D341Med (cell line): ENCODE measurements at regions not wholly inside any gene's neighbourhood (a gene's known extent, or its start where the extent isn't known, plus 50 kb on each side); places are given as distances from the start of the nearest gene placed in this dataset.
"Not testable (repeated sequence)": the region's sequence is repeated elsewhere in the genome, so short reads cannot be mapped to it uniquely, and the experiment has no call there.

Experiments used
- DNase-seq: peaks from one replicate; pipeline ENCODE4 v3.0.0; 2012; ENCODE audit warnings: low spot score

- DNase-seq, result no peak
Measured at GRCh38 chr9:714675-715074, 126.8 kb upstream of the DMRT1 start.

- DNase-seq, result no peak
Measured at GRCh38 chr9:715300-715699, 126.2 kb upstream of the DMRT1 start.

DNA sequence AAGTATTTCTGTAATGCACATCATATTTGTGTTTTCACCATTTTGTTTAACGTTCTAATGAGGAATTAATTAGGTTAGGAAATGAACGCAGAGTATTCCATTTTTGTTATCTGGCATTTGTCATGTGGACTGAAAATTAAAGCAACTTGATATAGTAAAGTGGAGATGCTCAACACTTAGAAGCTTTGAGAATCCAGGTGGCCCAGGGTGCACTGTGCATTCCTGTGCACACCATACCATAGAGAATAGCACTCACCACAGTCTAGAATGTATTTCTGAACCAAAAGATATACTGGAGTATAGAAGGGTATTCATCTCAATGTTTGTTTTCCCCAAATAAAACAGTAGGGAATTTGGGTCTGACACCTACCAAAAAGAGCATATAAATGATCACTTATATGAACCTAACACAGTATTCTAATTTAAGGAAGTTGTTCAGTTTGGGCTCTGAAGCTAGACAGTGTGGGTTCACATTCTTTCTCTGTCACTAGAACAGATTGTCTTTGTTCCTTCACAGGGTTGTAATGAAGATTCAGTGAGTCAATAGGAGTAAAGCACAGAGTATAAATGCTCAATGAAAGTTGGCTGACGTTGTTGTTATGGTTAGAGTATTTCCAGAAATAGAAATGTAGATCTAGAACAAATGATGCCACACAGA is 125.6 kb upstream of the DMRT1 start:
- no peak for DNase-seq

DNA sequence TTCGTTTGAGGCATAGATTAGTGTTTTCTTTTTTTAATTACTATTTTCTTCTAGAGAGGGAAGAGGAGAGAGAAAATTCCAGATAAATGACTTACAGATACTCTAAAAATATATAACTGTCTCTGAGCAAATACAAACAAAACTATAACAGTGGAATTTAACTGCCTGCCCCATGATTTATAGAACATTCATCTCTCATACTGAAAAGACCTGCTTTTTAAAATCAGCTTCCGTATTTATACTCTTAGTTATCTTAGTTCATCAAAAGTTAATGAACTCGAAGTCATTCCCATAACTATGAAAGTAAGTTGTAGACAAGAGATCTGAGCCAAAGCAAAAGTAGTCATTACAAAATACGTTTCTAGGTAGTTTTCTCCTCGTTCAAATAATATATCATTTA is 123.8 kb upstream of the DMRT1 start:
- no peak for DNase-seq

DNA sequence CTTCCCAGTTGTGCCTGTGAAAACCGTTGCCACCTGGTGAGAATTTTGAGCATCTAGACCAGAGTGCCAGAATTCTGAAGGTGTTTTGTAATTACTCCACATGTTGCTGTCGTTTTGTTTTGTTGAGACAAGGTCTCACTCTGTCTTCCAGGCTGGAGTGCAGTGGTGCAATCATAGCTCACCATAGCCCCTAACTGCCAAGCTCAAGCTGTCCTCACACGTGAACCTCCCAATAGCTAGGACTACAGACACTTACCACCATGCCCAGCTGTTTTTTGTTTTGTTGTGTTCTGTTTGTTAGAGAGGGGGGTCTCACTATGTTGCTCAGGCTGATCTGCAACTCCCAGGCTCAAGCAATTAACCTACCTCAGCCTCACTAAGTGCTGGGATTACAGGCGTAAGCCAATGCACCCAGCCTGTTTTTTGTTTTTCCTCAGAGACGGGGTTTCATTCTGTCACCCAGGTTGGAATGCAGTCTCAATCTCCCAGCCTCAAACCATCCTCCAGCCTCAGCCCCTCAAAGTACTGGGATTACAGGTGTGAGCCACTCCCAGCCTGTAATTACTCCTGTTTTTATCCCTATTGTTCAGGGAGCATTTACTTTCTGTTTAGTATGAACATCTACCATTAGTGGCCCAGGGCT is 121.1 kb upstream of the DMRT1 start:
- DNase-seq, result no peak

- DNase-seq, result no peak
Measured at GRCh38 chr9:722388-722980, 119.0 kb upstream of the DMRT1 start.

DNA sequence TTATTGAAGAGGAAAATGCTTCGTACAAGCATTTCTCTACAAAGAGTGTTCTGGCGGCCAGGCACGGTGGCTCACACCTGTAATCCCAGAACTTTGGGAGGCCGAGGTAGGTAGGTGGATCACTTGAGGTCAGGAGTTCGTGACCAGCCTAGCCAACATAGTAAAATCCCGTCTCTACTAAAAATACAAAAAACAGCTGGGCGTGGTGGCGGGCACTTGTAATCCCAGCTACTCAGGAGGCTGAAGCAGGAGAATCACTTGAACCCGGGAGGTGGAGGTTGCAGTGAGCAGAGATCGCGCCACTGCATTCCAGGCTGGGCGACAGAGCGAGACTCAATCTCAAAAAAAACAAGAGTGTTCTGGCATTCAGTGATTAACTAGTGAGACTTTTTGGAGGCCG is 117.0 kb upstream of the DMRT1 start:
- DNase-seq, result not testable (repeated sequence)

- DNase-seq, result no peak
Measured at GRCh38 chr9:726005-726404, 115.5 kb upstream of the DMRT1 start.

DNA sequence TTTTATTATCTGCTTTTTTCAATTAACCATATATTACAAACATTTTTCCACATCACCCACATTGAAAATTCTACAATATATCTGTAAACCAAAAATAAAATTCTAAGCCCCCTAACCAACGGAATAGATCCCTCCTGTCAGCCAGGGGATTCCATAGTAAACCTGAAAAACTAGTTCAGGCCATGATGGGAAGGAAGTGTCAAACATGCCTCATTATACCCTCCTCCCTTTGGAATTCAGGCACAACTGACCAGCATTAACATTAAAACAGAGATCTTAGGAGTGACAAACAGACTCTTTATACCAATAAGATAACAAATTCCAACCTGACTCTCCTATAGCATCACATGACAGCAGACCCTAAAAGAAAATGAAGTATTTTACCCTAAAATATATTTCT is 113.7 kb upstream of the DMRT1 start:
- no peak for DNase-seq

DNA sequence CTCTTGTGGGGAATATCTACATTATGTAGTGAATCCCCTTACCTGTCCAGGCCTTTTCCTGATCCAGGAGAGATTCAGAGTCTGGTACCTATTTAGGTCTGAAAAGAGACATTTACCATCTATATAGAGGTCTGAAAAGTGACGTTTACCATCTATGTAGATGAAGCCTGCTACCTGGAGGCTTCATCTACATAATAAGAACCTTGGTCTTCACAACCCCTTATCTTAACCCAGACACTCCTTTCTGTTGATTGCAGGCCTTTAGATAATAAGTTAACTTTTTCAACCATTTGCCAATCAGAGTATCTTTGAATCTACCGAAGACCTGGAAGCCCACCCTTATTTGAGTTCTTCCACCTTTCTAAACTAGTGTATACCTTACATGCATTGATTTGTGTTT is 113.0 kb upstream of the DMRT1 start:
- DNase-seq, result no peak

DNA sequence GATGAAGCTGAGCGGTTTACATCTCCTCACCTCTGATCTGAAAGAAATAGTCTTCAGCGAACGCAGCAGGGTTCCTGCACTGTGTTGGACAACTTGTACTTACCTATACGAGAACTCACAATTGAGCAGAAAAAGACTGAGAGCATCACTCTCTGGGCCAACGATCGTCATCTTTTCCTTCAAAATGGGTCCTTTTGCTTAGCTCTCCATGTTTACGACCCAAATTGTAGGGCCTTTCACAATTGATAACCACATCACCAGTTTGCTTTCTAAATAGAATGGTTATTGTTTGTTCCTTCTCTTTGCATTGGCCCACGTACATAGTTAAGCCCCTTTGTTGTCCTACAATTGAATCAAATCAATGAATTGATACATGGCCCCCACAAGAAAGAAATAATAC is 110.0 kb upstream of the DMRT1 start:
- DNase-seq, result no peak

DNA sequence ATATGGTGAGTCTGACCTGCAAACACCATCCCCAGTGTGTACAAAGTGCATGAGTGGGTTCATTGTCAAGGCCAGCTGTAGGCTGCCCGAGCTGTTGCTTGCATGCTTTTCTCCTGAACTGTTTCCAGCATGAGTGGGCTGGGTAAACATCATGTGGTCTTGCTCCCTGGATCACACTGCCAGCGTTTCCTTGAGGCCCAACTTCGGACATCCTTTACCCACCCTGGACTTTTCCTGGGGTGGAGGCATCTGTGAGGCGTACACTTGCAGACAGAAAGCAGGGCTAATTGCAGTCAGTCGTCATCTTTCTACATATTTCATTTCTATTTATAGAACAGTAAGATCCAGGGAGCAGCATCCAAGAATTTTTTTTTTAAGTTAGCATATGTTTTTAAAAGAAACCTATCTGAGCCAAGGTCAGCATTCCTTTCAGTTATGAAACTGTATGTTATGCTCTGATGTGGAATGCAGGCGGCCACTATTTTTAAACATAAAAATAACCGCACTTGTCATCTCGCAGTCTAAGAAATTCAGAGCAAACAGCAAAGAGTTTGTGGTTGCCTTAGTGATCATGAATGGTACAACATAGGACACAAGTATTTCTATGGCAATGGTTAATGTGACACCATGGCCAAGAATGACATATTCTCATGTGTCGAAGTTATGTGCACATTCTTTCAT is 106.5 kb upstream of the DMRT1 start:
- no peak for DNase-seq

DNA sequence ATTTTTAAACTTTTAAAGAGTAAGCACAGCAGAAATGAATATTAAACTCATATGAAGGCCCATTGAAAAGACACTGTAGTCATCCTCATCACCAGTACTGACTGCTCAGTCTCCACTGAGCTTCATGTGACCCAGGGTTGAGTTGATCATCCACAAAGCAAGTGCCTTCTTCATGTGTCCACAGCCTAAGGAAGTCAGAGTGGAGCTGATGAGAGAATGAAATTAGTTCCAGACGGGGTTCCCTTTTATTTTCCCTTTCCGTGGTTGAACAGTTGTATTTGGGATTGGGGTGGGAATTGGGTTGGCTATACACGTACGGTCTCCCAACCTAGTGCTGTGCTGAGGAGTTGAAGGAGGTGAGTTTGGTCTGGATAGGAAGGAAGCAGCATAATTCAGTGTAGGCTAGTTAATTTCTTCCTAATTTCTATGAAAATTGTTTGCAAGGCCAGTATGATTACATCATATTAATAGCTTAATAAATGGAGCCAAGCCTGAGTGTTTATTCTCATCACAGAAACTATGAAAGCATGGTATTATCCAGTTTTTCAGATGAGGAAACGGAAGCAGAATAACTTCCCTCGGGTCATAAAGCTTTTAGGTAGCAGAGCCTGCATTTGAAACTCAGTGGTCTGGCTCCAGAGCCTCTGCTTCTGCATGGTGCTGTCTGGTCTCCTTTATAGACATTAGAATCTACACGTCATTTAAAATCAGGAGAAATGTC is 103.9 kb upstream of the DMRT1 start:
- no peak for DNase-seq

DNA sequence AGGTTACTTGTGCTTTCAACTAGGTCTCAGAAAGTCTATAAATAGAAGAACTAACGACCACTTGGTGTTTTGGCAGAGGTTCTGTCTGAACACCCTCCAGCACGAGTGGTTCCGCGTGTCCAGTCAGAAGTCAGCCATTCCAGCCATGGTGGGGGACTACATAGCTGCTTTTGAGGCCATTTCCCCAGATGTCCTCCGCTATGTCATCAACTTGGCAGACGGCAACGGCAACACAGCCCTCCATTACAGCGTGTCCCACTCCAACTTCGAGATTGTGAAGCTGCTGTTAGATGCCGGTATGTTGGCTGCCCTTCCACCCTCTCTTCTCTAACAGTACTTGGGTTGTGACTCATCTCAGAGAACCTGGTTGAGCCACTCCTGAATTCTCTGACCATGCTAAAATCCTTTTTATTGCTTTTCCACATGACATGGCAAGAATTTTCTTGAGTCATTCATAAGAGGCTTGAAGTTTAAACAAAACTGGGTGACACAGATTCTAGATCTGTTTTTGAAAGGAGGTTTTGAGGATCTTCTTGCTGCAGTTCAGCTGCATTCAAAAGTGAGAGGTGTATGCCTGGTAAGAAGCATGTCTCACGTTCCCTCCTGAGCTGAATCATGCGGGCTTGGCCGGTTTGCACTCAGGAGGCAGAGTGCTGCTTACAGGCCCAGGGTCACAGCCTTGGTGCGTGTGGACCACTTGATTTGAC is 103.1 kb upstream of the DMRT1 start:
- DNase-seq, result no peak

DNA sequence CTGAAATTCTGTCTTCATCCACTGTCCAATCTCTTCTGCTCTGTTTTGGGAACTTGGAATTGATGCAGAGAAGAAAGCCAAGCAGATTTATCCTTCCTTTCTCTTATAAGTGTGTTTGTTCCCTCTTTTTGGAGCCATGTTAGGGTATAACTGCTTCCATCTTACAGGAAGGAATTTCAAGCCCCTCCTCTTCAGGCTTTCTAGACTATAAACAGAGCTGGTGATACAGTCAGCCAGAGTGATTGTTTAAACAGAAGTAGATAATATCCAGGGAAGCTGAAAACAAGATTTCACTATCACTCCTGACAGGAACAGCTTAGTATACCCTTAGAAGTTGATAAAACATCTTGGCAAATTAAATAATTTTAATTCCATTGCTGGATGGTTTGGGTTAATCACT is 102.1 kb upstream of the DMRT1 start:
- no peak for DNase-seq

DNA sequence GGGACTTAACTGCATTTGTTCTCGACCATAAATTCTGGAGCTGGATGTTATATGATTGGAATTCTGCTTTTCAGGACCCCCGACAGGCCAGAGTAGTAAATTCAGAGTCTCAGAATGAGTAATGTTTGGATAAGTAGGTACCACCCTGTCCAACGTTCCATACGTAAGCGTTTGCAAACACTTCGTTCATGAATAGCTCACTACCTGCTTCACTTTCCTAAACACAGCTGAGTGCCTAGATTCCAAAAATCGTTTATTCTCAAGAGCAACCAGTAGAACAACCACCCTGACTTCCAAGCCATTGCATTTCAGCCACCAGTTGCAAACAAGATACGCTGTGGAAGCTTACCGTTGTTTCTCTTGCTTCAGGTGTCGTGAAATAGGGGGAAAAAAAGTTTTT is 101.3 kb upstream of the DMRT1 start:
- DNase-seq, result no peak

GRCh38 chr9:742104-742503 is 99.4 kb upstream of the DMRT1 start:
- no peak for DNase-seq

GRCh38 chr9:742914-743589 is 98.4 kb upstream of the DMRT1 start:
- DNase-seq, result no peak

DNA sequence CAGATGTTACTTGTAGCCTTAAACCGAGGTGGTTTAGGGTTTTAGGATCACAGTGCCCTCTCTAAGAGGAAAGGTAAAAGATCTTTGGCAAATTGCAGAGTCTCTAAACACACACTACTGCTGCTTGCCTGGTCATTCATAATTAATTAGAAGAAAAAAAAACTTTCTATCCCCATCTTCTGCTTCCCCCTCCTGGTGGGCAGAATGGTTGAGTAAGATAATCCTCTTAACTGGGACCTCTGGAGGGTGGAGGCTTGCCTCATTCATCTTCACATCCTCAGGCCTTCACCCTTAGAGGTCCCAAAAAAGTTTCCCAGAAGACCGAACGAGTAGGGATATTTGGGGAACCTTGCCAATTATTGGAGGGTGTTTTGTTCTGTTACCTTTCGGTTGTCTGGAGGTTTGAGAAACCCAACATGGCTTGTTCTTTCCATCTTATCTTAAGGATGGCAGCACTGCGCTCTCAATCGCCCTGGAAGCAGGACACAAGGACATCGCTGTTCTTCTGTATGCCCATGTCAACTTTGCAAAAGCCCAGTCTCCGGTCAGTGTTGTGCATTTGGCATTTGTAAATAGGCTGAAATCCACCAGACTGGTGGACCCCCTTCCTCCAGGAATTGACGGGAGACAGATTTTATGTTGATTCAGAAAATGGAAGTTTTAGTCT is 97.3 kb upstream of the DMRT1 start:
- no peak for DNase-seq

DNA sequence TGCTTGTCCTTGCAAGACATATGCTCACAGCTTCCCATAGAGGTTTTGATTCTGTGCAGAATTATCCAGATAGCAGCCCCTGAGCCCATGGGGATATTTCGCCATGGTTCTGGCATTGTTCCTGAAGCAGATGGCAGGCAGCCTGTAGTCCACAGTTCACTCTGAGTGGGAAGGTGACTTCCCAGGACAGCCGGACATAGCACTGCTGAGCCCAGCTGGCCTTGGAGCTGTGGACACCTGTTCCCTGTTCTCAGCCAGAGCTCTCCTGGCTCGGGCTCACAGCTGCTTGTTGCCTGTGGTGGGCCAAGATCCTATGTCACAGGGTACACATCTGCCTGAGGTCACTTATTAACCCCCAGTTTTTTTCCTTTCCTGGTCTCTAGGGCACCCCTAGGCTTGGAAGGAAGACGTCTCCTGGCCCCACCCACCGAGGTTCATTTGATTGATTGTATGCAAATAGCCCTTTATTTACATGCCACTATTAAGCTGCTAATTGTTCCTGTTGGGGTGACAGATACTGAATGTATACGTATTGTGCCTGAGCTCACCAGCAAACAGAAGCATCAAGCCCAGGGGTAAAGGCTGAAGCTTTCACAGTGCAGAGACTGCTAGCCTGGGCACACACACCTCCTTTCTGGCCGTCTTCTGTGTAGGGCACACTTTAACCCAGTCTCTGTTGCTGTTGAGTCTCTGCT is 96.6 kb upstream of the DMRT1 start:
- DNase-seq, result no peak
